OCI-LY1 (cell line): ENCODE measurements at regions not wholly inside any gene's neighbourhood (a gene's known extent, or its start where the extent isn't known, plus 50 kb on each side); places are given as distances from the start of the nearest gene placed in this dataset.
"Not testable (repeated sequence)": the region's sequence is repeated elsewhere in the genome, so short reads cannot be mapped to it uniquely, and the experiment has no call there.

Experiments used
- H2AFZ ChIP-seq: fragments of 200-600 bp; sonication (generic), shearing (Covaris generic); 2 replicates; pipeline ENCODE4 v1.6.0; 2014; ENCODE audit warnings: antibody characterized with exemption, mild to moderate bottlenecking, low read length
- H3F3A ChIP-seq: fragments of 200-600 bp; sonication (generic), shearing (Covaris generic); 2 replicates; pipeline ENCODE4 v1.6.0; 2014; ENCODE audit warnings: mild to moderate bottlenecking, antibody characterized with exemption, low read length, moderate library complexity; ENCODE audit not compliant: insufficient read depth
- H3K27ac ChIP-seq: fragments of 200-600 bp; sonication (generic); 2 replicates; pipeline ENCODE4 v1.5.1; 2014; ENCODE audit warnings: low read length, mixed run types, mild to moderate bottlenecking, low read depth; ENCODE audit not compliant: poor library complexity, severe bottlenecking
- H3K27me3 ChIP-seq: fragments of 200-600 bp; sonication (generic); 2 replicates; pipeline ENCODE4 v1.6.0; 2014; ENCODE audit warnings: antibody characterized with exemption, mild to moderate bottlenecking, low read length, moderate library complexity; ENCODE audit not compliant: insufficient read depth
- H3K36me3 ChIP-seq: fragments of 200-600 bp; sonication (generic); 2 replicates; pipeline ENCODE4 v1.6.1; 2014; ENCODE audit warnings: mild to moderate bottlenecking, antibody characterized with exemption, low read length, moderate library complexity, mixed read lengths; ENCODE audit not compliant: insufficient read depth
- H3K4me1 ChIP-seq: fragments of 200-600 bp; sonication (generic); 2 replicates; pipeline ENCODE4 v1.5.1; 2014; ENCODE audit warnings: mild to moderate bottlenecking, low read length, moderate library complexity; ENCODE audit not compliant: insufficient read depth, severe bottlenecking
- H3K4me2 ChIP-seq: fragments of 200-600 bp; sonication (generic), shearing (Covaris generic); 2 replicates; pipeline ENCODE4 v1.6.1; 2014; ENCODE audit warnings: low read length
- H3K4me3 ChIP-seq: fragments of 200-600 bp; sonication (generic); 2 replicates; pipeline ENCODE4 v1.5.1; 2014; ENCODE audit warnings: low read length, low read depth, mild to moderate bottlenecking, mixed read lengths; ENCODE audit not compliant: poor library complexity, severe bottlenecking
- H3K79me2 ChIP-seq: fragments of 200-600 bp; shearing (Covaris generic); 2 replicates; pipeline ENCODE4 v1.6.1; 2016; ENCODE audit warnings: mixed run types, low read length, mixed read lengths; ENCODE audit not compliant: insufficient read depth
- H3K9ac ChIP-seq: fragments of 200-600 bp; sonication (generic), shearing (Covaris generic); 2 replicates; pipeline ENCODE4 v1.6.1; 2014; ENCODE audit warnings: mild to moderate bottlenecking, low read length, mixed read lengths
- H3K9me2 ChIP-seq: fragments of 200-600 bp; sonication (generic), shearing (Covaris generic); 2 replicates; pipeline ENCODE4 v1.6.1; 2014; ENCODE audit warnings: low read depth, mild to moderate bottlenecking, low read length, mixed read lengths
- H3K9me3 ChIP-seq: fragments of 200-600 bp; shearing (Covaris generic); 2 replicates; pipeline ENCODE4 v1.6.1; 2014; ENCODE audit warnings: low read length, mixed read lengths
- H4K20me1 ChIP-seq: fragments of 200-600 bp; sonication (generic), shearing (Covaris generic); 2 replicates; pipeline ENCODE4 v1.6.0; 2016; ENCODE audit warnings: mild to moderate bottlenecking, low read length; ENCODE audit not compliant: insufficient read depth
- EZH2 ChIP-seq: fragments of 200-600 bp; sonication (generic), shearing (Covaris generic); IDR thresholded peaks from 2 replicates; pipeline ENCODE4 v1.8.0; 2017; ENCODE audit warnings: borderline replicate concordance, mixed run types, mild to moderate bottlenecking, antibody characterized with exemption, low read length, moderate library complexity, mixed read lengths
- TF ChIP-seq, protein P1 (sequence below): fragments of 200-600 bp; sonication (generic), shearing (Covaris generic); IDR thresholded peaks from 2 replicates; pipeline ENCODE4 v1.5.1; 2017; ENCODE audit warnings: mild to moderate bottlenecking, antibody characterized with exemption, low read length, moderate library complexity, mixed read lengths

DNA sequence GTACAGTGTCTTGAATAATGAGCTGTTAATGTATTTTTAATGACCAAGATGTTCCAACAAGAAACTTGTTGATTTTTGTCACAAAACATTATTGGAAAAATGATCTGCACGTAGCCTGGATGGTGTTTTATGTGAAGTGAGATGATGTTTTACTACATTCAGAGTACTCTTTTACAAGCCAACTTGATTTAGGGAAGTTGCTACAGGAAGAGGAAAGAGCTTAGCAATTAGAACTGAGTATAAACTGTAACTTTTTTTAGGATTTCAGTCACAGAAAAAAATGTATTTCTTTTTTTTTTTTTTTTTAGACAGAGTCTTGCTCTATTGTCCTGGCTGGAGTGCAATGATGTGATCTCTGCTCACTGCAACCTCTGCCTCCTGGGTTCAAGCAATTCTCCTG lies 113.6 kb upstream of the ADRA1B start:
- Histone ChIP-seq H3K9me2 (no peaks in the 10 kb centered on the region), H3K9me3 (0 out of 2 replicates have a peak, but pooled peaks cover 3% of the 10 kb centered on the region), H3K27me3 (no peaks in the 10 kb centered on the region), H3F3A (no peaks in the 10 kb centered on the region), H3K4me2 (no peak overlapping the region), H4K20me1 (no peaks in the 10 kb centered on the region), H2AFZ (no peak overlapping the region), H3K4me1 (no peaks in the 10 kb centered on the region), H3K36me3 (no peaks in the 10 kb centered on the region), H3K4me3 (no peak overlapping the region), H3K27ac (no peak overlapping the region), H3K79me2 (no peaks in the 10 kb centered on the region), H3K9ac (no peak overlapping the region)
- no peak for TF ChIP-seq EZH2
- TF ChIP-seq, protein P1, sequence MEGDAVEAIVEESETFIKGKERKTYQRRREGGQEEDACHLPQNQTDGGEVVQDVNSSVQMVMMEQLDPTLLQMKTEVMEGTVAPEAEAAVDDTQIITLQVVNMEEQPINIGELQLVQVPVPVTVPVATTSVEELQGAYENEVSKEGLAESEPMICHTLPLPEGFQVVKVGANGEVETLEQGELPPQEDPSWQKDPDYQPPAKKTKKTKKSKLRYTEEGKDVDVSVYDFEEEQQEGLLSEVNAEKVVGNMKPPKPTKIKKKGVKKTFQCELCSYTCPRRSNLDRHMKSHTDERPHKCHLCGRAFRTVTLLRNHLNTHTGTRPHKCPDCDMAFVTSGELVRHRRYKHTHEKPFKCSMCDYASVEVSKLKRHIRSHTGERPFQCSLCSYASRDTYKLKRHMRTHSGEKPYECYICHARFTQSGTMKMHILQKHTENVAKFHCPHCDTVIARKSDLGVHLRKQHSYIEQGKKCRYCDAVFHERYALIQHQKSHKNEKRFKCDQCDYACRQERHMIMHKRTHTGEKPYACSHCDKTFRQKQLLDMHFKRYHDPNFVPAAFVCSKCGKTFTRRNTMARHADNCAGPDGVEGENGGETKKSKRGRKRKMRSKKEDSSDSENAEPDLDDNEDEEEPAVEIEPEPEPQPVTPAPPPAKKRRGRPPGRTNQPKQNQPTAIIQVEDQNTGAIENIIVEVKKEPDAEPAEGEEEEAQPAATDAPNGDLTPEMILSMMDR, result no peak

DNA sequence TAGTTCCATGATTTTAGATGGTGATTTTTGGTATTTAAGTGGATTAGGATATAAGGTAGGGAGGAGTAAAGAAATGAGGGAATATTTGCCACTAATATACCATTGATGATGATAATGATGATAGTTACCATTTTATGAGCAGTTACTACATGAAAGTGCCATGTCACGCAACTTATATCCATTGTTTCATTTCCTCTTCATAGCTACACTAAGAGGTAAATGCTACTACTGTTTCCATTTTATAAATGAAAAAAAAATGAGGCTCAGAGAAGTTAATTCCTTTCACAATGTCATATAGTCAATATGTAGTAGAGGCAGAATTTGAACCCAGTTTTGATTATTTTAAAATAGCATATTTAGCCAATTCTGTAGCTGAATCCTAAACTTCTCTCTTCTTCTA lies 112.2 kb upstream of the ADRA1B start:
- H3K79me2 ChIP-seq, result no peaks in the 10 kb centered on the region
- TF ChIP-seq, protein P1, result no peak
- no peak for TF ChIP-seq EZH2
- H2AFZ ChIP-seq, result no peak overlapping the region
- H3K9me2 ChIP-seq, result no peaks in the 10 kb centered on the region
- H4K20me1 ChIP-seq, result no peaks in the 10 kb centered on the region
- no peaks in the 10 kb centered on the region for H3K27me3 ChIP-seq
- H3K36me3 ChIP-seq, result no peaks in the 10 kb centered on the region
- 0 out of 2 replicates have a peak, but pooled peaks cover 3% of the 10 kb centered on the region for H3K9me3 ChIP-seq
- no peak overlapping the region for H3K9ac ChIP-seq
- H3K4me3 ChIP-seq, result no peak overlapping the region
- H3K4me1 ChIP-seq, result no peaks in the 10 kb centered on the region
- no peak overlapping the region for H3K4me2 ChIP-seq
- no peak overlapping the region for H3K27ac ChIP-seq
- H3F3A ChIP-seq, result no peaks in the 10 kb centered on the region

DNA sequence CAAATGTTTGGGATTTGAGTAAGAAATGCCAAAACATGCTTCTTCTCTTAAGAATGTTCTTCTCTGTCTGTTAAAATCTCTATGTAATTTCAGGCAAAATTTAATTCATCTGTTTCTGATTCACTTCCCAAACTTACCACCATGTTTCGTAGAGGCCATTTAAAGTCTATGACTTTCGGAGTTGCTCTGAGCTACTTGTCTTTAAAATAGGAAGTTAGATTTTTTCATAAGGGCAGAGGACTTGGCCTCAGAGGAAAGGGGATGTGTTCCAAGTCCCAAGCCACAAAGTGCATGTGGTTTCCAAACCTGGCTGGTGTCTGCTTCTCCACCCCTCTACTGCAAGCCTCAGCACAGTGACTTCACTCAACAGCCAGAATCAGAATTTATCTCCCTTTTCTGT lies 111.3 kb upstream of the ADRA1B start:
- Histone ChIP-seq H3K9me2 (no peaks in the 10 kb centered on the region), H3K9me3 (0 out of 2 replicates have a peak, but pooled peaks cover 3% of the 10 kb centered on the region), H3K9ac (no peak overlapping the region), H3F3A (no peaks in the 10 kb centered on the region), H3K27me3 (no peaks in the 10 kb centered on the region), H3K4me3 (no peak overlapping the region), H2AFZ (no peak overlapping the region), H3K4me1 (no peaks in the 10 kb centered on the region), H3K36me3 (no peaks in the 10 kb centered on the region), H3K4me2 (no peak overlapping the region), H4K20me1 (no peaks in the 10 kb centered on the region), H3K27ac (no peak overlapping the region), H3K79me2 (no peaks in the 10 kb centered on the region)
- no peak for TF ChIP-seq EZH2
- TF ChIP-seq, protein P1, result no peak

DNA sequence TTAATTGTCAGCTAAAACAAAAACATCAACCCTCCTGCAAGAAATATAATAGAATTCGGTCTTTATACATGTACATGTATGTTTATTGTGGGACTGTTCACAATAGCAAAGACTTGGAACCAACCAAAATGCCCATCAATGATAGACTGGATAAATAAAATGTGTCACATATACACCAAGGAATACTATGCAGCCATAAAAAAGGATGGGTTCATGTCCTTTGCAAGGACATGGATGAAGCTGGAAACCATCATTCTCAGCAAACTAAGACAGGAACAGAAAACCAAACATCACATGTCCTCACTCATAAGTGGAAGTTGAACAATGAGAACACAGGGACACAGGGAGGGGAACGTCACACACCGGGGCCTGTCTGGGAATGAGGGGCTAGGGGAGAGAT lies 109.1 kb upstream of the ADRA1B start:
- not testable (repeated sequence) for H3K4me2 ChIP-seq, H4K20me1 ChIP-seq, H3K9ac ChIP-seq, H3K9me3 ChIP-seq, H3K4me3 ChIP-seq, H3K79me2 ChIP-seq, H3K36me3 ChIP-seq, H3K4me1 ChIP-seq, H3F3A ChIP-seq, H3K9me2 ChIP-seq, H3K27ac ChIP-seq, H2AFZ ChIP-seq, H3K27me3 ChIP-seq
